Esophagus squamous epithelium (tissue), 5 donors: ENCODE measurements at regions not wholly inside any gene's neighbourhood (a gene's known extent, or its start where the extent isn't known, plus 50 kb on each side); places are given as distances from the start of the nearest gene placed in this dataset.

Source experiments
- DNase-seq: peaks from one replicate; lab custom pipeline; 2025; lab: John Stamatoyannopoulos, UW
- H3K27ac ChIP-seq, 4 donors: fragments of 200-600 bp; sonication (generic); one replicate each; pipeline ENCODE4 v1.5.1; 2016 to 2019; ENCODE audit warnings: mild to moderate bottlenecking in 1 of 4
- H3K27me3 ChIP-seq, 4 donors: fragments of 200-600 bp; sonication (generic); 1 replicate in 3 of 4; 2 replicates in 1 of 4; pipeline versions ENCODE4 v1.5.1 to v1.6.0; 2017 to 2021; ENCODE audit warnings: antibody characterized with exemption in 1 of 4
- H3K36me3 ChIP-seq, 3 donors: fragments of 200-600 bp; sonication (generic); one replicate each; pipeline ENCODE4 v1.5.1; 2016 to 2019
- H3K4me1 ChIP-seq, 3 donors: fragments of 200-600 bp; sonication (generic); one replicate each; pipeline ENCODE4 v1.5.1; 2017 to 2019
- H3K4me3 ChIP-seq, 4 donors: fragments of 200-600 bp; sonication (generic); 1 replicate in 3 of 4; 2 replicates in 1 of 4; pipeline ENCODE4 v1.5.1; 2016 to 2019; ENCODE audit warnings: mild to moderate bottlenecking in 2 of 4, moderate library complexity in 1 of 4
- H3K9me3 ChIP-seq, 3 donors: fragments of 200-600 bp; sonication (generic); one replicate each; pipeline ENCODE4 v1.5.1; 2016 to 2019
- POLR2A ChIP-seq, 4 donors: fragments of 450-650 bp; IDR thresholded peaks; one replicate each; pipeline ENCODE4 v1.6.1; 2017; ENCODE audit warnings: antibody characterized with exemption in 4 of 4, mild to moderate bottlenecking in 4 of 4, moderate library complexity in 3 of 4
- WGBS, 2 donors: methylation state at CpG; one replicate each; pipeline ENCODE4 v1.1.5; 2018; 5-methylcytosine and 5-hydroxymethylcytosine counted together
- intact Hi-C: fragments of 100-400 bp; cut with DNase I; formaldehyde crosslinking; loops from one replicate; pipeline ENCODE4 v1.15.0; 2022
- TF ChIP-seq, protein P1 (sequence below), 6 experiments: fragments of 450-650 bp in 4 of 6; fragments of 200-600 bp in 2 of 6; sonication (generic) in 2 of 6; IDR thresholded peaks; one replicate each; pipeline ENCODE4 v1.5.1; 2016 to 2019; ENCODE audit warnings: antibody characterized with exemption in 6 of 6, mild to moderate bottlenecking in 4 of 6, moderate library complexity in 4 of 6
- donor health status: DM: yes; HTN: yes; CAD: no.

DNA sequence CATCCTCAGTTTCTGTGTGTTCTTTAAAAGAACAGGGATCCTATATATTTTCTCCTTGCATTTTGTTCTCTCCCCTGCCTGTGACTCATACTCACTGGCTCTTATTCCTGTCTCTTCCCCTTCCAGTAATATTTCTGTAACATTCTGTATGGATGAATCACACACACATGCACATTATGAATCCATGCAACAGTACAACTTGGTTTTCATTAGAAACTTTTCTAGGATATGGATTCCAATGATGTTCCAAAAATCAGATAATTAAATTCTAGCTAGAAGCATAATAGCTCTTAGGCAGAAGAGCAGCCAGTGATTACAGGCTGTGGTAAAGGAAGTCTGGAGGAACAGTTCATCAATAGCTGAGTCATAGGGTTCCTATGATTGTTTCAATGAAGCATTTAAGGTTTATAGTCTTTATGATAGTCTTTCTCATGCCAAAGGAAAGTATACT, 119.6 kb upstream of the PMFBP1 start:
- H3K9me3 ChIP-seq: no peaks in the 10 kb centered on the region
- intact Hi-C loops: no loop called here
- DNase-seq: no peak
- TF ChIP-seq, protein P1, sequence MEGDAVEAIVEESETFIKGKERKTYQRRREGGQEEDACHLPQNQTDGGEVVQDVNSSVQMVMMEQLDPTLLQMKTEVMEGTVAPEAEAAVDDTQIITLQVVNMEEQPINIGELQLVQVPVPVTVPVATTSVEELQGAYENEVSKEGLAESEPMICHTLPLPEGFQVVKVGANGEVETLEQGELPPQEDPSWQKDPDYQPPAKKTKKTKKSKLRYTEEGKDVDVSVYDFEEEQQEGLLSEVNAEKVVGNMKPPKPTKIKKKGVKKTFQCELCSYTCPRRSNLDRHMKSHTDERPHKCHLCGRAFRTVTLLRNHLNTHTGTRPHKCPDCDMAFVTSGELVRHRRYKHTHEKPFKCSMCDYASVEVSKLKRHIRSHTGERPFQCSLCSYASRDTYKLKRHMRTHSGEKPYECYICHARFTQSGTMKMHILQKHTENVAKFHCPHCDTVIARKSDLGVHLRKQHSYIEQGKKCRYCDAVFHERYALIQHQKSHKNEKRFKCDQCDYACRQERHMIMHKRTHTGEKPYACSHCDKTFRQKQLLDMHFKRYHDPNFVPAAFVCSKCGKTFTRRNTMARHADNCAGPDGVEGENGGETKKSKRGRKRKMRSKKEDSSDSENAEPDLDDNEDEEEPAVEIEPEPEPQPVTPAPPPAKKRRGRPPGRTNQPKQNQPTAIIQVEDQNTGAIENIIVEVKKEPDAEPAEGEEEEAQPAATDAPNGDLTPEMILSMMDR (IDR thresholded peaks at IDR 0.05): no peak
- no peak for TF ChIP-seq POLR2A (IDR thresholded peaks at IDR 0.05)
- no peak overlapping the region for H3K4me3 ChIP-seq
- H3K27ac ChIP-seq: peak overlapping the region; percentile 5 to 56 (median 22)
- H3K36me3 ChIP-seq: no peaks in the 10 kb centered on the region
- peaks cover 6 to 11% (median 9%) of the 10 kb centered on the region in 3 donors for H3K4me1 ChIP-seq
- H3K27me3 ChIP-seq: no peaks in the 10 kb centered on the region

DNA sequence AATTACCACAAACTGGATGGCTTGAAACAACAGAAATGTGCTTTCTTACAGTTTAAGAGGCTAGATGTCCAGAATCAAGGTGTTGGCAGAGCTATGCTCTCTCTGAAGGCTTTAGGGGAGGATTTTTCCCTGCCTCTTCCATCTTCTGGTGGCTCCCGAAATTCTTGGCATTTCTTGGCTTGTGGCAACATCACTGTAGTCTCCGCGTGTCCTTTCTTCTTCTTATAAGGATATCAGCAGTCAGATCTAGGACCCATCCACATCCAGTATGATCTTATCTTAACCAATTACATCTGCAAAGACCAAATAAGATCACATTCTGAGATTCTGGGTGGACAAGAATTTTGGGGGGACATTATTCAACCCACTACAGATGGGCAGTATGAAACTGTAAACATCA, 119.2 kb upstream of the PMFBP1 start:
- intact Hi-C loops: no loop called here
- no peak overlapping the region for H3K4me3 ChIP-seq
- 33 to 59% methylated on average over 3 of the region's 3 CpGs for WGBS, 2 donors
- H3K27me3 ChIP-seq: no peaks in the 10 kb centered on the region
- no peak for DNase-seq
- H3K36me3 ChIP-seq: no peaks in the 10 kb centered on the region
- H3K9me3 ChIP-seq: no peaks in the 10 kb centered on the region
- H3K4me1 ChIP-seq: peaks cover 6 to 11% (median 9%) of the 10 kb centered on the region in 3 donors
- H3K27ac ChIP-seq: peak overlapping the region in 2 of 4 donors; percentile 10 to 56
- TF ChIP-seq POLR2A (IDR thresholded peaks at IDR 0.05): no peak
- TF ChIP-seq, protein P1 (IDR thresholded peaks at IDR 0.05): no peak

DNA sequence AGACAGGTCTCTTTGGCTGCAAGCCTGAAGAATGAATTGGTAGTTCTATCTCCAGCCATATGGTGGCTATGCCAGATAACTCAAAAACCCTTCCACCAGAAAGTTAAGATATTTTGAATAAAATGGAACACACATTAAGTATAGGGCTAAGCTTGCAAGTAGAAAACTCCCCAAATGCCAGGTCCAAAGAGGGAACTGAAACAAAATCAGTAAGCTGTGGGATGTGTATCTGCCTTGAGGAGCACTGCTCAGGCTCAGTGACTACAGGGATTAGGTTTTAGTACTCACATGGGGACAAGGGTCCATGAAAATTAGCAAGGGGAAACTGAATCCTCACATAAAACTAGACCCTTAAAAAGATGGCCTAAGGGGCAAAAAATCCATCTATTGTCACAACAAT, 115.7 kb upstream of the PMFBP1 start:
- intact Hi-C loops: no loop called here
- no peak overlapping the region for H3K4me3 ChIP-seq
- no peak for DNase-seq
- H3K27ac ChIP-seq: no peak overlapping the region
- TF ChIP-seq POLR2A (IDR thresholded peaks at IDR 0.05): no peak
- TF ChIP-seq, protein P1 (IDR thresholded peaks at IDR 0.05): no peak
- H3K27me3 ChIP-seq: no peaks in the 10 kb centered on the region
- no peaks in the 10 kb centered on the region for H3K36me3 ChIP-seq
- peaks cover 6 to 11% (median 9%) of the 10 kb centered on the region in 3 donors for H3K4me1 ChIP-seq
- H3K9me3 ChIP-seq: no peaks in the 10 kb centered on the region

DNA sequence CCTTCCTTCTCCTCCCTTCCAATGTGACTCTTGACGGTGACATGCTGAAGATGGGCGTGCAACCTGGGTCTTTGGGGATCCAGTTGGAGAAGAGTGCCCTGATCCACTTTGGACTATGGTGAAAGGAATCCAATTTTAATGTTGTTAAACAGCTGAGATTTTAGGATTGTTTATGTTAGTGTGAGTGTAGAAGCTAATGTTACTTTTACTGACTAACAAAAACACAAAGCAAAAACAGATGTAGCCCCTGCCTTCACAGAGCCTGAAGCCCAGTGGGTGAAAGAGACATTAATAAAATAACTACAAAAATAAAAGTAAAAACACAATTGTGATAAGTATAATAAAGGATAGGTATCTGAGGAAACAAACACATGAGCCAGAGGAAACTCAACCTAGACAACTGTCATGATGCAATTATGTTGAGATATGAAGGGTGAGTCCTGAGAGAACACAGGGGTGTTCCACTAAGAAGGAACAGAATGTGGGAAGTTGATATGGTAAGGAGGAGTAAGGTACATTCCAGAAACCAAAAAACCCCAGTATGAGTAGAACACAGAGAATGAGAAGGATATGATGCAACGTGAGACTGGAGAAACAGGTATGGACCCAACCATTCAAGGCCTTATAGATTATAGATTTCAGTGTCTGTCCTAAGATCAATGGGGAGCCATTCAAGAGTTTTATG, 115.1 kb upstream of the PMFBP1 start:
- Histone ChIP-seq H3K4me3 (no peak overlapping the region), H3K36me3 (no peaks in the 10 kb centered on the region), H3K27me3 (no peaks in the 10 kb centered on the region), H3K27ac (no peak overlapping the region), H3K4me1 (peaks cover 6 to 11% (median 9%) of the 10 kb centered on the region in 3 donors), H3K9me3 (no peaks in the 10 kb centered on the region)
- 79 to 81% methylated on average over 3 of the region's 3 CpGs for WGBS, 2 donors
- no peak for DNase-seq
- intact Hi-C loops: no loop called here
- no peak for TF ChIP-seq POLR2A (IDR thresholded peaks at IDR 0.05)
- TF ChIP-seq, protein P1 (IDR thresholded peaks at IDR 0.05): no peak

DNA sequence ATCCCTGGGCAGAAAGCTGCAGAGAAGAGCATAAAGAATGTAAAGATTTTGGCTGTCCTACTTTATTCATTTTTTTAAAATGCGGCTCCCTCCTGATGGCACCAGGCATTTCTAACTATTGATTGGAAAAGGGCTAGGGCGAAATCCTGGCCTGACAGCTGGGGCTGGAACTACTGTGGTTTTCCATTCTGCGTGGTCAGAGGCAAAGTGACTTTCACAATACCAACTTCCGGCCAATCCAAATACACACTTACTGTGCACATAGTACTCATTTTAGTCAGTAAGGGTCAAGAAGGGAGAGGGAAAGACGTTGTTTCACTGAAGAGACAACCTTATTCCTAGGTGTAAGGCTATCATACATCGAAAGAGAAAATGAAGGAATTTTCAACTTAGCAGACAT, 113.8 kb upstream of the PMFBP1 start:
- intact Hi-C loops: no loop called here
- 85 to 88% methylated on average over 6 of the region's 6 CpGs for WGBS, 2 donors
- H3K36me3 ChIP-seq: no peaks in the 10 kb centered on the region

More for the DNA sequence above, 113.8 kb upstream of the PMFBP1 start:
- H3K4me1 ChIP-seq: no peaks in the 10 kb centered on the region
- H3K27ac ChIP-seq: no peak overlapping the region
- H3K9me3 ChIP-seq: no peaks in the 10 kb centered on the region
- no peak overlapping the region for H3K4me3 ChIP-seq
- no peak for DNase-seq
- no peaks in the 10 kb centered on the region for H3K27me3 ChIP-seq
- TF ChIP-seq POLR2A (IDR thresholded peaks at IDR 0.05): no peak
- TF ChIP-seq, protein P1 (IDR thresholded peaks at IDR 0.05): no peak
